ENCODE measurements at regions not wholly inside any gene's neighbourhood (a gene's known extent, or its start where the extent isn't known, plus 50 kb on each side); places are given as distances from the start of the nearest gene placed in this dataset.

DNA sequence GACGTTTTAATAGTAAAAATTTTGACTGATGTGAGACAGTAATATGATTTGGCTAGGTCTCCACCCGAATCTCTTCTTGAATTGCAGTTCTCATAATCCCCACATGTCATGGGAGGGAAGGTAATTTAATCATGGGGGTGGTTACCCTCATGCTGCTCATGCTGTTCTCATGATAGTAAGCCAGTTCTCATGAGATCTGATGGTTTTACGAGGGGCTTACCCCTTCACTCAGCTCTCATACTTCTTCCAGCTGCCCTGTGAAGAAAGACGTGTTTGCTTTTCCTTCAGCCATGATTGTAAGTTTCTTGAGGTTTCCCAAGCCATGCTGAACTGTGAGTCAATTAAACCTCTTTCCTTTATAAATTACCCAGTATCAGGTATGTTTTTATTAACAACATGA, 327.0 kb upstream of the CDH7 start (continued):
- TF ChIP-seq, protein P1, sequence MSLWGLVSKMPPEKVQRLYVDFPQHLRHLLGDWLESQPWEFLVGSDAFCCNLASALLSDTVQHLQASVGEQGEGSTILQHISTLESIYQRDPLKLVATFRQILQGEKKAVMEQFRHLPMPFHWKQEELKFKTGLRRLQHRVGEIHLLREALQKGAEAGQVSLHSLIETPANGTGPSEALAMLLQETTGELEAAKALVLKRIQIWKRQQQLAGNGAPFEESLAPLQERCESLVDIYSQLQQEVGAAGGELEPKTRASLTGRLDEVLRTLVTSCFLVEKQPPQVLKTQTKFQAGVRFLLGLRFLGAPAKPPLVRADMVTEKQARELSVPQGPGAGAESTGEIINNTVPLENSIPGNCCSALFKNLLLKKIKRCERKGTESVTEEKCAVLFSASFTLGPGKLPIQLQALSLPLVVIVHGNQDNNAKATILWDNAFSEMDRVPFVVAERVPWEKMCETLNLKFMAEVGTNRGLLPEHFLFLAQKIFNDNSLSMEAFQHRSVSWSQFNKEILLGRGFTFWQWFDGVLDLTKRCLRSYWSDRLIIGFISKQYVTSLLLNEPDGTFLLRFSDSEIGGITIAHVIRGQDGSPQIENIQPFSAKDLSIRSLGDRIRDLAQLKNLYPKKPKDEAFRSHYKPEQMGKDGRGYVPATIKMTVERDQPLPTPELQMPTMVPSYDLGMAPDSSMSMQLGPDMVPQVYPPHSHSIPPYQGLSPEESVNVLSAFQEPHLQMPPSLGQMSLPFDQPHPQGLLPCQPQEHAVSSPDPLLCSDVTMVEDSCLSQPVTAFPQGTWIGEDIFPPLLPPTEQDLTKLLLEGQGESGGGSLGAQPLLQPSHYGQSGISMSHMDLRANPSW (CRISPR knock-in tag; conservative IDR thresholded peaks at IDR 0.05; ENCODE audit: low read depth) = no peak
- TF ChIP-seq ZNF121 (CRISPR knock-in tag; IDR thresholded peaks at IDR 0.05) = no peak
- TF ChIP-seq, protein P2, sequence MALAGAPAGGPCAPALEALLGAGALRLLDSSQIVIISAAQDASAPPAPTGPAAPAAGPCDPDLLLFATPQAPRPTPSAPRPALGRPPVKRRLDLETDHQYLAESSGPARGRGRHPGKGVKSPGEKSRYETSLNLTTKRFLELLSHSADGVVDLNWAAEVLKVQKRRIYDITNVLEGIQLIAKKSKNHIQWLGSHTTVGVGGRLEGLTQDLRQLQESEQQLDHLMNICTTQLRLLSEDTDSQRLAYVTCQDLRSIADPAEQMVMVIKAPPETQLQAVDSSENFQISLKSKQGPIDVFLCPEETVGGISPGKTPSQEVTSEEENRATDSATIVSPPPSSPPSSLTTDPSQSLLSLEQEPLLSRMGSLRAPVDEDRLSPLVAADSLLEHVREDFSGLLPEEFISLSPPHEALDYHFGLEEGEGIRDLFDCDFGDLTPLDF (CRISPR knock-in tag; IDR thresholded peaks at IDR 0.05) = no peak
- TF ChIP-seq, protein P3, sequence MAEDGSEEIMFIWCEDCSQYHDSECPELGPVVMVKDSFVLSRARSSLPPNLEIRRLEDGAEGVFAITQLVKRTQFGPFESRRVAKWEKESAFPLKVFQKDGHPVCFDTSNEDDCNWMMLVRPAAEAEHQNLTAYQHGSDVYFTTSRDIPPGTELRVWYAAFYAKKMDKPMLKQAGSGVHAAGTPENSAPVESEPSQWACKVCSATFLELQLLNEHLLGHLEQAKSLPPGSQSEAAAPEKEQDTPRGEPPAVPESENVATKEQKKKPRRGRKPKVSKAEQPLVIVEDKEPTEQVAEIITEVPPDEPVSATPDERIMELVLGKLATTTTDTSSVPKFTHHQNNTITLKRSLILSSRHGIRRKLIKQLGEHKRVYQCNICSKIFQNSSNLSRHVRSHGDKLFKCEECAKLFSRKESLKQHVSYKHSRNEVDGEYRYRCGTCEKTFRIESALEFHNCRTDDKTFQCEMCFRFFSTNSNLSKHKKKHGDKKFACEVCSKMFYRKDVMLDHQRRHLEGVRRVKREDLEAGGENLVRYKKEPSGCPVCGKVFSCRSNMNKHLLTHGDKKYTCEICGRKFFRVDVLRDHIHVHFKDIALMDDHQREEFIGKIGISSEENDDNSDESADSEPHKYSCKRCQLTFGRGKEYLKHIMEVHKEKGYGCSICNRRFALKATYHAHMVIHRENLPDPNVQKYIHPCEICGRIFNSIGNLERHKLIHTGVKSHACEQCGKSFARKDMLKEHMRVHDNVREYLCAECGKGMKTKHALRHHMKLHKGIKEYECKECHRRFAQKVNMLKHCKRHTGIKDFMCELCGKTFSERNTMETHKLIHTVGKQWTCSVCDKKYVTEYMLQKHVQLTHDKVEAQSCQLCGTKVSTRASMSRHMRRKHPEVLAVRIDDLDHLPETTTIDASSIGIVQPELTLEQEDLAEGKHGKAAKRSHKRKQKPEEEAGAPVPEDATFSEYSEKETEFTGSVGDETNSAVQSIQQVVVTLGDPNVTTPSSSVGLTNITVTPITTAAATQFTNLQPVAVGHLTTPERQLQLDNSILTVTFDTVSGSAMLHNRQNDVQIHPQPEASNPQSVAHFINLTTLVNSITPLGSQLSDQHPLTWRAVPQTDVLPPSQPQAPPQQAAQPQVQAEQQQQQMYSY (CRISPR knock-in tag; IDR thresholded peaks at IDR 0.05) = no peak
- no peak for TF ChIP-seq TEAD1 (CRISPR knock-in tag; IDR thresholded peaks at IDR 0.05)
- no peak for TF ChIP-seq CBFB (CRISPR knock-in tag; IDR thresholded peaks at IDR 0.05; ENCODE audit: low read depth)

DNA sequence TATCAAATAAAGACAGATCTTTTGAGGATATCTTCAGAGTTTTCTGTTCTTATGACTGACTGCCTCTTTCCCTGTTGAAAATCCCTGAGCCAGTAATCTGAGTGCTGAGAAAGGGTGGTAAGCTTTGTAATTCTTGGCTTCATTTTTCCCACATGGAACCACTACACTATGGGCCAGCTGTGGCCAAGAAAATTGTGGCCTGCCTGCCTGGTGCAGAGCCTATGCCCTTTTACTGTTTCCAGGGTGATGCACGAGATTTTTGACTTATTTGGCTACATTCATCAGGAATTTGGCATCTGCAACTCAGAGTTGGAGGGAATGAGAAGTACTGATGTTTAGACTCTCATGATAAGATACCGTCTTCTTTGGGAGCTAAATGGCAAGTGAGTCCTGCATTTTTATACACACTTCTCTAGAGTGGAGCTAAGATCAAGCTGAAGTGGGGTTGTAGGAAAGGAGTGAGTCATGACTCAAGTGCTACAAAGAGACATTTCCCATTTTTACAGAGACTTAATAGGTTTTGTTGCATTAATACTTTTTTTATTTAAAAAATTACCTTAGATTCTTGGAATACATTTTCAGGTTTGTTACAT, 328.2 kb upstream of the CDH7 start:
- no peak overlapping the region for H3K4me3 Mint-ChIP-seq
- peaks cover 14% of the 10 kb centered on the region; the same call in 1 of the 2 replicates for H3K9me3 Mint-ChIP-seq
- no peak overlapping the region for H3K27ac Mint-ChIP-seq
- ChIA-PET POLR2A (no interaction called here), CTCF (no interaction called here)
- no peaks in the 10 kb centered on the region for H3K27me3 Mint-ChIP-seq (ENCODE audit: low read depth)
- ATAC-seq (no peak), DNase-seq (ENCODE audit: low spot score) (no peak)
- no peaks in the 10 kb centered on the region; the same call in 1 of the 2 replicates for H3K36me3 Mint-ChIP-seq
- TF ChIP-seq NR3C1 (CRISPR knock-in tag; conservative IDR thresholded peaks at IDR 0.05; ENCODE audit: low read depth) = no peak
- no peak for TF ChIP-seq ATF1 (CRISPR knock-in tag; IDR thresholded peaks at IDR 0.05)
- TF ChIP-seq SMAD3 (CRISPR knock-in tag; IDR thresholded peaks at IDR 0.05; ENCODE audit: borderline replicate concordance) = no peak
- TF ChIP-seq ETV6 (CRISPR knock-in tag; IDR thresholded peaks at IDR 0.05) = no peak
- no peak for TF ChIP-seq IRF2 (CRISPR knock-in tag; IDR thresholded peaks at IDR 0.05; ENCODE audit: borderline replicate concordance, low read depth)
- TF ChIP-seq KAT7 (CRISPR knock-in tag; IDR thresholded peaks at IDR 0.05; ENCODE audit: borderline replicate concordance) = no peak
- TF ChIP-seq JAZF1 (CRISPR knock-in tag; IDR thresholded peaks at IDR 0.05) = no peak
- TF ChIP-seq, protein P4, sequence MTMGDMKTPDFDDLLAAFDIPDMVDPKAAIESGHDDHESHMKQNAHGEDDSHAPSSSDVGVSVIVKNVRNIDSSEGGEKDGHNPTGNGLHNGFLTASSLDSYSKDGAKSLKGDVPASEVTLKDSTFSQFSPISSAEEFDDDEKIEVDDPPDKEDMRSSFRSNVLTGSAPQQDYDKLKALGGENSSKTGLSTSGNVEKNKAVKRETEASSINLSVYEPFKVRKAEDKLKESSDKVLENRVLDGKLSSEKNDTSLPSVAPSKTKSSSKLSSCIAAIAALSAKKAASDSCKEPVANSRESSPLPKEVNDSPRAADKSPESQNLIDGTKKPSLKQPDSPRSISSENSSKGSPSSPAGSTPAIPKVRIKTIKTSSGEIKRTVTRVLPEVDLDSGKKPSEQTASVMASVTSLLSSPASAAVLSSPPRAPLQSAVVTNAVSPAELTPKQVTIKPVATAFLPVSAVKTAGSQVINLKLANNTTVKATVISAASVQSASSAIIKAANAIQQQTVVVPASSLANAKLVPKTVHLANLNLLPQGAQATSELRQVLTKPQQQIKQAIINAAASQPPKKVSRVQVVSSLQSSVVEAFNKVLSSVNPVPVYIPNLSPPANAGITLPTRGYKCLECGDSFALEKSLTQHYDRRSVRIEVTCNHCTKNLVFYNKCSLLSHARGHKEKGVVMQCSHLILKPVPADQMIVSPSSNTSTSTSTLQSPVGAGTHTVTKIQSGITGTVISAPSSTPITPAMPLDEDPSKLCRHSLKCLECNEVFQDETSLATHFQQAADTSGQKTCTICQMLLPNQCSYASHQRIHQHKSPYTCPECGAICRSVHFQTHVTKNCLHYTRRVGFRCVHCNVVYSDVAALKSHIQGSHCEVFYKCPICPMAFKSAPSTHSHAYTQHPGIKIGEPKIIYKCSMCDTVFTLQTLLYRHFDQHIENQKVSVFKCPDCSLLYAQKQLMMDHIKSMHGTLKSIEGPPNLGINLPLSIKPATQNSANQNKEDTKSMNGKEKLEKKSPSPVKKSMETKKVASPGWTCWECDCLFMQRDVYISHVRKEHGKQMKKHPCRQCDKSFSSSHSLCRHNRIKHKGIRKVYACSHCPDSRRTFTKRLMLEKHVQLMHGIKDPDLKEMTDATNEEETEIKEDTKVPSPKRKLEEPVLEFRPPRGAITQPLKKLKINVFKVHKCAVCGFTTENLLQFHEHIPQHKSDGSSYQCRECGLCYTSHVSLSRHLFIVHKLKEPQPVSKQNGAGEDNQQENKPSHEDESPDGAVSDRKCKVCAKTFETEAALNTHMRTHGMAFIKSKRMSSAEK (CRISPR knock-in tag; IDR thresholded peaks at IDR 0.05; ENCODE audit: borderline replicate concordance) = no peak
- TF ChIP-seq CREM (CRISPR knock-in tag; IDR thresholded peaks at IDR 0.05) = no peak
- TF ChIP-seq ZNF671 (CRISPR knock-in tag; IDR thresholded peaks at IDR 0.05) = no peak
- TF ChIP-seq, protein P5, sequence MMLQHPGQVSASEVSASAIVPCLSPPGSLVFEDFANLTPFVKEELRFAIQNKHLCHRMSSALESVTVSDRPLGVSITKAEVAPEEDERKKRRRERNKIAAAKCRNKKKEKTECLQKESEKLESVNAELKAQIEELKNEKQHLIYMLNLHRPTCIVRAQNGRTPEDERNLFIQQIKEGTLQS (CRISPR knock-in tag; conservative IDR thresholded peaks at IDR 0.05) = no peak
- TF ChIP-seq SMAD4 (CRISPR knock-in tag; IDR thresholded peaks at IDR 0.05) = no peak
- no peak for TF ChIP-seq RORB (CRISPR knock-in tag; IDR thresholded peaks at IDR 0.05)
- H3K4me1 Mint-ChIP-seq = no peaks in the 10 kb centered on the region
